AG09309 (cell line): ENCODE measurements at regions not wholly inside any gene's neighbourhood (a gene's known extent, or its start where the extent isn't known, plus 50 kb on each side); places are given as distances from the start of the nearest gene placed in this dataset.

ENCODE experiments used
- DNase-seq: peaks from one replicate; pipeline ENCODE4 v3.0.0-alpha.2; 2010; ENCODE audit warnings: low read depth
- H3K4me3 ChIP-seq: 2 replicates; pipeline ENCODE4 v1.5.1; 2011; ENCODE audit warnings: mild to moderate bottlenecking, low read depth, low read length, moderate library complexity; ENCODE audit not compliant: control insufficient read depth
- TF ChIP-seq, protein P1 (sequence below): IDR thresholded peaks from 2 replicates; pipeline ENCODE4 v1.5.1; 2011; ENCODE audit warnings: mild to moderate bottlenecking, low read depth, low read length, inconsistent platforms; ENCODE audit not compliant: insufficient read depth, control insufficient read depth; ENCODE audit errors: missing control alignments

- no peak overlapping the region for H3K4me3 ChIP-seq
- no peak for DNase-seq
- TF ChIP-seq, protein P1, sequence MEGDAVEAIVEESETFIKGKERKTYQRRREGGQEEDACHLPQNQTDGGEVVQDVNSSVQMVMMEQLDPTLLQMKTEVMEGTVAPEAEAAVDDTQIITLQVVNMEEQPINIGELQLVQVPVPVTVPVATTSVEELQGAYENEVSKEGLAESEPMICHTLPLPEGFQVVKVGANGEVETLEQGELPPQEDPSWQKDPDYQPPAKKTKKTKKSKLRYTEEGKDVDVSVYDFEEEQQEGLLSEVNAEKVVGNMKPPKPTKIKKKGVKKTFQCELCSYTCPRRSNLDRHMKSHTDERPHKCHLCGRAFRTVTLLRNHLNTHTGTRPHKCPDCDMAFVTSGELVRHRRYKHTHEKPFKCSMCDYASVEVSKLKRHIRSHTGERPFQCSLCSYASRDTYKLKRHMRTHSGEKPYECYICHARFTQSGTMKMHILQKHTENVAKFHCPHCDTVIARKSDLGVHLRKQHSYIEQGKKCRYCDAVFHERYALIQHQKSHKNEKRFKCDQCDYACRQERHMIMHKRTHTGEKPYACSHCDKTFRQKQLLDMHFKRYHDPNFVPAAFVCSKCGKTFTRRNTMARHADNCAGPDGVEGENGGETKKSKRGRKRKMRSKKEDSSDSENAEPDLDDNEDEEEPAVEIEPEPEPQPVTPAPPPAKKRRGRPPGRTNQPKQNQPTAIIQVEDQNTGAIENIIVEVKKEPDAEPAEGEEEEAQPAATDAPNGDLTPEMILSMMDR = no peak
Observed at GRCh38 chr21:38186661-38187270, 70.0 kb upstream of the KCNJ15 start.

GRCh38 chr21:38188037-38188436 lies 68.8 kb upstream of the KCNJ15 start:
- TF ChIP-seq, protein P1 = no peak
- no peak overlapping the region for H3K4me3 ChIP-seq
- DNase-seq = no peak

GRCh38 chr21:38196036-38196435 lies 60.8 kb upstream of the KCNJ15 start:
- TF ChIP-seq, protein P1 = no peak
- H3K4me3 ChIP-seq = no peak overlapping the region
- DNase-seq = no peak

GRCh38 chr21:38202811-38203210 lies 54.0 kb upstream of the KCNJ15 start:
- TF ChIP-seq, protein P1 = no peak
- DNase-seq = no peak

GRCh38 chr21:38203229-38203628 lies 53.6 kb upstream of the KCNJ15 start:
- H3K4me3 ChIP-seq = no peak overlapping the region
- no peak for DNase-seq
- TF ChIP-seq, protein P1 = no peak

More at GRCh38 chr21:38202811-38203210, 54.0 kb upstream of the KCNJ15 start:
- no peak overlapping the region for H3K4me3 ChIP-seq

DNA sequence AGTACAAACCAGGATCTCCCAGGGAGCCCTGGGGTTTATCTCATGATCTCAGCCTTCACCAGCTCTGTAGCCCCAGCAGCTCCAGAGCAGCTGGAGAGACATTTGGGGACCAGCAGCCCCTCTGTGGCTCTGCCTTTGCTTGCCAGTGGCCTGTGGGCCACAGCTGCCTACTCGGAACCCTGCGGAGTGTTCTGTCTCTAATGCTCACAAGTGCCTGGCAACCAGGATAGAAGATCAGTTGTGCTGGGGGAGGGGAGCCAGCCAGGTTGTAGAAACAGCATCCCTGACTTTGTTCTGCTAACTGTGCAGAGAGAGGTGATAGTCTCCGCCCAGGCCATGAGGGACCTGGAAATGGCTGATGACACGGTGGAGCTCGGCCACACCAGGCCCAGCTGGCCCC lies 50.9 kb upstream of the KCNJ15 start:
- TF ChIP-seq, protein P1 = no peak
- H3K4me3 ChIP-seq = no peak overlapping the region
- no peak for DNase-seq

DNA sequence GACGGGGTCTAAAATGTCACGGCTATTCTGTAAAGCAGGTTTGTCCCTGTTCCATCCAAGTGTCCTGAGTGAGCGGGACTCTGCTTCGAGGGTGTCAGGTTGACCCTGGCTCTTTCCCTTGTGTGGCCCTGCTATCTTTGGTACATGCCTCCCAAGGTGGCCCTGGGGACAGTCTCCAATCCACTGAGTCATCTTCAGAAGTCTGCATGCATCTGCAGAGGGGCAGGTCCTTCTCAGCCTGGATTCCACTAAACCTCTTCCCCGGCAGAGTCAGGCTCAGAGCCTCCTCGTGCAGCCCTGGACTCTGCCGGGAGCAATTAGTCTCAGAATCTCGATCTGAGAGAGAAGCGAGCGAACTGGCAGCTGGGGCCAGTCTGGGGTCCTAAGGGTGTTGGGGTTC lies 50.1 kb upstream of the KCNJ15 start:
- TF ChIP-seq, protein P1 = no peak
- DNase-seq = no peak
- no peak overlapping the region for H3K4me3 ChIP-seq
